Colon (tissue), 2 donors: ENCODE measurements at regions not wholly inside any gene's neighbourhood (a gene's known extent, or its start where the extent isn't known, plus 50 kb on each side); places are given as distances from the start of the nearest gene placed in this dataset.
"Not testable (repeated sequence)": the region's sequence is repeated elsewhere in the genome, so short reads cannot be mapped to it uniquely, and the experiment has no call there.

Source experiments
- FAIRE-seq: peaks from 2 replicates; lab custom pipeline; 2012; peaks lifted over from hg19 to GRCh38; lab: Jason Lieb, UNC
- donor health status: control.
- donor health status: control.

DNA sequence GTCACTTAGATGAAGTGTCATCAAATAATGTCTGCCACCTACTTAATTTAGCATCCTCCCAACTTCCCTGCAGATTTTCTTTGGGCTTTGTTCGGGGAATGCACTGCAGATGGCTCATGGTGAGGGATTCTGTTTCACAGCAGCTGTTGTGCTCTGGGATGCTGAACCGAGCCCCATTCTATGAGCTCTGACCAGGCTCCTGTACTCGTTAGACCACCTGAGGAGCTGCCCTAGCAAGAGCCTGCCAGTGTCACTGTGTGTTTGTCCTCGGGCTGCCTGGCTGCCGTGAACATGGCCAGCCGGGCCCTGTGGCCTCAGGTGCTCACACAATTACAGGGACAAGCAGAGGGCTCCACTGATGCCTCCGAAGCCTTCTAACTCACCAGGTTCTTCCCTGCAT lies 238.8 kb upstream of the ECI2 start:
- no peak for FAIRE-seq

DNA sequence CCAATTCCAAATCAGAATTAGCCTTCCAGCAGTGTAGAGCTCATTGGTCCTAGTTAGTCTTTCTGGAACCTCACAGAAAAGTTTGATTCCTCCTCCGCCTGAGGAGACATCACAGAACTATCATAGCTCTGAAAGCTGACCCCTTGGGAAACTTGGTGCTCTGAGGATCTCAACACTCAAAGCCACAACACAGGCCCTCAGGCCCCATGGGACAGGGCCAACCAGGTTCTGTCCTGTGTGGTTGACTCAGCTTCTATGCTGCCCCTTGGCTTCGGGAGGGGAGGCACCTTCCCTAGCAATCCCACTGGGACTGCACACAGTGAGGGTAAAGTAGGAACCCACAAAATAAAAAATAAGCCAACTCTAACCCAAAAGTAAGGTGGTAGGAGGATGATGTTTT lies 237.5 kb upstream of the ECI2 start:
- FAIRE-seq = no peak

DNA sequence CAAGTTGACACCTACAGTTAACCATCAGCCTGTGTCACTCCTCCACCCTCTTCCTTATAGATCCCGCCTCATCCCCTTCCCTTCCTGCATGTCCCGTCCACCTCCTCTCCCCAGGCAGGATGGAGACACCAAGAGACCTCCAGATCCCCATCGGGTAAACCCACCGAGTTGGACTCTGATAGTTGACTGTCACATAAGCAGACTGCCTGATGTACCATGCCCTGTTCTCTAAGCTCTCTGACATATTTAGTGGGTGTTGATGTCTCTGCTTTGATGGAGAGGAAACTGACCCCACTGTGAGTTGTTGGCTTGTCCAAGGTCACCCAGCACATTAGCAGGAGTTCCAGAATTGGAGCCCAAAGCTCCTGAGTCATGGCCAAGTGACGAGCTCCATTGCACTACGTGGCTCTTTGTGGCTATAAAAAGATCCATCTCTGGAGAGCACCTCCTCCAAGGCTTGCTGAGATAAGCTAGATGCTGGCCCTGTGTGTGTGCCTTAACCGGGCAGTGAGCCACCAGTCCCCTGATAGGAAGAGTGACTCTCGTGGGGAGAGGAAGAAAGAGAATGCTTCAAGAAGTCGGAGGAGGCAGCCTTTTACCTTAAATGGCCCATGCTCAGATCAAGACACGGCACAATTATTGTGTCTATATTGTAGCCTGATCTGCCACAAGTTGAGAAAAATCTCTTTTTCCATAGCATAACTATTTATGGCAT lies 236.0 kb upstream of the ECI2 start:
- no peak for FAIRE-seq

DNA sequence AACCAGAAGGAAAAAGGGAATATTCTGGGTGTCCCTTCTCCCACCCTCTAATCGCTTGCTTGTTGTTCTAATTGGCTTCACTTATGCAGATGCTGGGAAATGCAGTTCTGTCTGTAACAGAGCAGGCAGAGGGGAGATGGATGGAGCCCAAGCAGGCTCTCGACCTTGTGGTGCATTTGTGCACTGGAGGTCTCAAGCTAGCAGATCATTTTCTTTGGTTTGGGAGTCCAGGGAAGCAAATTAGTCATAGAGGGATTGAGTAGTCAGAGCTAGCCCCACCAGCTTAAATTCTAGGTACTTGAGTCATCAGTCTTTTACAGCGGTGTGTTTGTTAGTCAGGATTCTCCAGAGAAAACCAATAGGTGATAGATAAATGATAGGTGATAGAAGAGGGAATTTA lies 234.7 kb upstream of the ECI2 start:
- no peak for FAIRE-seq

DNA sequence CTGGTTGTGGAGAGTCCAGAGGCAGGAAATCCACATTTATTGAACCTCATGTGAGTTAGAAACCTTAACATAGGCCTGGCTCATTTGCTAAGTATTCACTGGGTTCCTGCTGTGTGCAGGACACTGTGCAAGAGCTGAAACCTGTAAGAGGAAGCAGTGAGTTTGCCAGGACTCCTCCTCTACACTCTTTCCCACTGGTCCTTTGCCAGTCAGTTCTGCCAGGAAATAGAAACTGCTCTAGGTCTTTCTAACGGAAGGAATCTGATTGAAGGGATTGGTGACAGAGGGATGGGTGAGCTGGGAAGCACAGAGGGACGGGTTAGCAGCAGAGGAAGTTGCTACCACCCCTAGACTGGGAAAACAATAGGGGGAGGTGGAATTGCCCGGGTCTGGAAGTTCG lies 234.2 kb upstream of the ECI2 start:
- FAIRE-seq = no peak

DNA sequence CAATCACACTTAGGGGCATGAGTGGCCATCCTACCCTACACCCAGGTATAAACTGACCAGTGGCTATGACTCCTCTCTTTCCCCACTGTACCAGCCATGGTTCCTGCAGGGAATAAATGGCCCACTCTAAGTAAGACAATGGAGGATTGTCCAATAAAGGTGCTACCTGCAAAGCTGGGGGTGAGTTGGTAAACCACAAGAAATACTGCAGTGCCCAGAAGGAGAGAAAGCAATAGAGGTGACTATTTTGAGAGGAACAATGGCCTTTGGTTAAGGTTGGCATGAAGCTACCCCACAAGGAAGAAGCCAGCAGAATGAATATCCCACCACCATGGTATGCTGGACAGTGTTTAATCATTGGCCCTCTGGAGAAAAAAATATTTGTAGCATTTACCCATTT lies 233.3 kb upstream of the ECI2 start:
- no peak for FAIRE-seq

DNA sequence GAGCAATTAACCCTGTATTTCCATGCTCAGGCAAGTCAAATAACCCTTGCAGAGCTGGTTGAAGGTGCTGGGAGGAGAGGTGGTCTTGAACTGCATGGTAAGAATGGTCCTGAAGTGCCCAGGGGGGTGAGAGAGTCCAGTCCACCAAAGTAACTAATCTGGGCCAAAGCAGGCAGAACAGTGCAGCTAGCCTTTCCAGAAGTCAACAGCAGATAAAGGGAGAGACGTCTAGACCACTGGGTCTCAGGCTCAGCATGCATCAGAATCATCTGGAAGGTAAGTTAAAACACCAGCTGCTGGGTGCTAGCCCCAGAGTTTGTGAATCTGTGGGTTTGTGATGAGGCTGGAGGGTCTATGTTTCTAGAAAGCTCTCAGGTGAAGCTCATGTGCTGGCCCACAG lies 232.3 kb upstream of the ECI2 start:
- FAIRE-seq = no peak

DNA sequence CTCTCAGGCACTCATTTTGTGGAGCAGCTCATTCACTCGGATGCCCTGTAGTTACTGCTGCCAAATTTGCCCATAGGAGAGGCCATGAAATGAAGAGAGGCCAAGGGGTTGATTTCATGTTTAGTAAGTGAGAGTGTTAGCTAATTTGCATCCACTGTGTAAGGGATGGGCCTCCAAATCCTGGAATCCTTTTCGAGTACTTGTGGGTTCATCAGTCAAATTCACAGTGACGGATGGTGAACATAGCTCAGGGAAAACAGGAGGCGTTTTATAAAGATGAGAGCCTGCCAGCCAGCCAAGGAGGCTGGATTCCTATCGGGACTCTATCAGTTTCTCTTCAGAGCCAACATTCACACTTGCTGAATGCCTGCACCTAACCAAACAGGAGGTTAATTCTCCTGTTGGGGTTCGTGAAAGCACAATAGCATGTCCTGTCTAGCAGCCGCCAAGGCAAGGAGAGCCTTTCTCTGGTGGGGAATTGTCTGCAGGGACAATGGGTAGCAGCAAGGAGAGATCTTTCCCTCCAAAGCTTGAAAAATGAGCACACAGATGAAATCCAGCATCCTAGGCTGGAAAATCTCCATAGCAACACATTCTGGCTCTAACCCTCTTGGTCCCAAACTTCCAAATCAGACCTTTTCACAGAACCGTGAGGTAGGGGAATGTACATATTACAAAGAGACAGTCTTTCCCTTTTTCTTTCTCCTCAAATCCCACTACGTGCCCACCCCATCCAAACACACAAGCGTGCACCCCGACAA lies 231.4 kb upstream of the ECI2 start:
- no peak for FAIRE-seq

DNA sequence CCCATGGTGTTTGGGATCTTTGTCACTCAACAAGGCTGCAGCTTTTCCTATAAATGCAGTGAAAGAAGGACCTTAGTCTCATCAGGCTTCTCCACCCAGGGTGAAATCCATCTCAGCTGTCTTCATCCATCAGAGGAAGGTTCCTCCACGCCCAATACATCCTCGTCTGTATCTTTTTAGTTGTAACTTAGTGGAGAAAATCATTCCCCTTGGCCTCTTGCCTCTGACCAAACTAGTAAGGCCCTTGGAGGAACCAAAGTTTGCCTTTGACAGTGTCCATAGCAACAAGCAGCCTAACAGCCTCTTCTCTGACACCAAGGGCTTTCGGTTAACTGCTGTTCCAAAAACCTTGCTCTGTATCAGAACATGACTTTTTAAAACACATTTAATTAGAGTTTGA lies 230.3 kb upstream of the ECI2 start:
- no peak for FAIRE-seq

DNA sequence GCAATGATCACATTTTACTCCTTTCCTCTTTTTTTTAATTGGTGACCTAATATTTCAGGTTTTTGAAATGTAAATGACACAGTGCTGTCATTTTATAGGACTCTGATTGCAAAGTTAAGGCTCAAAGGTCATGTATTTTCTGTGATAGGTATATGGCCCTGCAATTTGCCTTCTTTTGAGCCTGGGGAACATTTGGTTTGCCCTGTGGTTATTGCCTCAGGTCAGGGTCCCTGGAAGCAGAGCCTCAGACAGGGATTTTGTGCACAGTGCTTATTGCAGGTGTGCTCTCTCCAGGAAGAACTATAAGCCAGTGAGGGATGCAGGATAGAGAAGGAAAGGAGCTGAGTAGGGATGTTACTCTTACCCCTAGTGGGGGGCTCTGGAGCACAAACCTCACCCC lies 229.3 kb upstream of the ECI2 start:
- no peak for FAIRE-seq

DNA sequence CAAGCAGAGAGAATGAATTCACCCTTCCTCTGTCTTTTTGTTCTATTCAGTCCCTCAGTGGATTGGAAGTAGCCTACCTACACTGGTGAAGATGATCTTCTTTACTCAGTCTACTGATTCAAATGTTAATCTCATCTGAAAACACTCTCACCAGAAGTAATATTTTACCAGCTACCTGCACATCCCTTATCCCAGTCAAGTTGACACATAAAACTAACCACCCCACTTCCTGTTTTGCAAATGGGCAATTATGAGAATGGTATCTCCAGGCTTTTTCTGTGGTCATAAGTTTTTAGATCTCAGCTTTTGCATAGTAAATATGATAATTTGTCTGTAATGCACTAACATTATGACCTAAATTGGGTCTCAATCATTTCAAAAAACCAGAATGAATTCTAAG lies 228.8 kb upstream of the ECI2 start:
- FAIRE-seq = no peak

DNA sequence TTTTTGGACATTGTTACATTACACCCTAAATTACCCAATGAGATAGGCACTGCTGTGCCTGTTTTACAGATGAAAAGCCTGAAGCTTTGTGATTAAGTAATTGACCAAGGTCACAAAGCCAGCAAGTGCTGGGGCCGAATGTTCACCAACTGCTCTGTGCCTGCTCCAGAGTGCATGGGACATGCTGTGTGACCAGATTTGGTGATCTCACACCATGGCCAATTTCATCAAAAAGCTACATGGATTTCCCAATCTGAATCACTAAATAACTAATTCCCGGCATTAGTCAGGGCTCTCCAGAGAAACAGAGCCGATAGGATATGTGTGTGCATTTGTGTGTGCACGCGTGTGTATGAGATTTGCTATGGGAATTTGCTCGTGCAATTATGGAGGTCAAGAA lies 228.3 kb upstream of the ECI2 start:
- FAIRE-seq = no peak

DNA sequence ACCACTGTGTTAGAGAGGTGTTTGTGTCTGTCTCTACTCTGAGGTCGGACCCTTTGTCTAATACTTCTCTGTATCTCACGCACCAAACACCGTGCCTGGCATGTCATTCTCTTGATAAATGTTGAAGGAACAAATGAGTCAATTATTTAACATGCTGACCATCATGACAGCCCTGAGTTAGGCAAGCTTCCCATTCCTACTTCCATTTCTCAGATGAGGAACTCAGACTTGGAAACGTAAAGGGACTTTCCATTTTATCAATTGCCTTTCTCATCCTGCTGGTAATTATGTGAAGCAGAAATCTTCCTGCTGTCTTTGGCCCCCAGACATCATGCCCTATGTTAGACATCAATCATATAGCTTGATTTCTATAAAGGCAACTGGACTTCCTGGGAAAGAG lies 227.0 kb upstream of the ECI2 start:
- FAIRE-seq = no peak

DNA sequence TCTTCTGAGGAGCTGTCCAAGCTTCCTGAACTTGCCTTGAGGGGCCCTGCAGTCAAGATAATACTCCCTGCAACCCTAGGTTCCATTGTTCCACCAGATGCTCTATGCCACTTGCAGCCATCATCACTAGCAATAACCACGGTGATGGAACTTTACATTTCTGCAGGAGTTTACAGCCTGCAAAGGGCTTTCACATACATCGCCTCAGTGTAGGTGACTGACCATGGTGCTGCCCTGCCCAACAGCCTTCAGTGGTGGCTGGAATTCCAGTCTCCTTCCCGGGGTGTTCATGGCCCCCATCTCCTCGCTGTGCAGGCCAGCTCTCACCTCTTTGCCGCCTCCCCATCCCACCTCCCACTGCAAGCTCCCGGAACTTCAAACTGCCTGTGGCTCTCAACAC lies 225.5 kb upstream of the ECI2 start:
- FAIRE-seq = no peak

DNA sequence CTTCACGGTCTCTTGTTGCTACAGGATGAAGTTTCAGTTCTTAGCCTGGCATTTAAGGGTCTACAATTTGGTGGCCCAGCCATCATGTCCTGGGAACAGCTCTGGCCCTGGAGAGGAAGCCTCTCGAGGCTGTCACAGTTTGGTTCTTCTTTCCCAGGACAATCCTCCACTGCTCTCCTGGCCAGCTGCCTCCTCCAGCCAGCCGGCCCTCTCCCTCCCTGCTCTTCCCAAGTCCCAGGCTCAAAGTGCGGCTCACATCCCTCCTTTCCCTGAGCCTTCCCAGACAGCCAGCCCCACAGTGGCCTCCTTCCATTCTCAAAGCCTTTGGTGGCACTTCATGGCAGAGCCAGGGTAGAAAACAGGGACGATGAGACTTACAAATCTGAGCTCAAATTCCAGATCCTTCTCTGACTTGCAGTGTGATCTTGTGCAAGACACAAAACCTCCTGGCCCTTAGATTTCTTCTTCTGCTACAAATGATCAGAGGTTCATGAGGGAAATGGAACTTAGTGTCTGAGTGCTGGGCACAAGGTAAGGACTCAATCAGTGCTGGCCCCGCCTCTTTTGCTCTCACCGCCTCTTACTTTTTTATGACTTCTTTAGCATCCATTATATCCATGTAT lies 223.8 kb upstream of the ECI2 start:
- FAIRE-seq = no peak

DNA sequence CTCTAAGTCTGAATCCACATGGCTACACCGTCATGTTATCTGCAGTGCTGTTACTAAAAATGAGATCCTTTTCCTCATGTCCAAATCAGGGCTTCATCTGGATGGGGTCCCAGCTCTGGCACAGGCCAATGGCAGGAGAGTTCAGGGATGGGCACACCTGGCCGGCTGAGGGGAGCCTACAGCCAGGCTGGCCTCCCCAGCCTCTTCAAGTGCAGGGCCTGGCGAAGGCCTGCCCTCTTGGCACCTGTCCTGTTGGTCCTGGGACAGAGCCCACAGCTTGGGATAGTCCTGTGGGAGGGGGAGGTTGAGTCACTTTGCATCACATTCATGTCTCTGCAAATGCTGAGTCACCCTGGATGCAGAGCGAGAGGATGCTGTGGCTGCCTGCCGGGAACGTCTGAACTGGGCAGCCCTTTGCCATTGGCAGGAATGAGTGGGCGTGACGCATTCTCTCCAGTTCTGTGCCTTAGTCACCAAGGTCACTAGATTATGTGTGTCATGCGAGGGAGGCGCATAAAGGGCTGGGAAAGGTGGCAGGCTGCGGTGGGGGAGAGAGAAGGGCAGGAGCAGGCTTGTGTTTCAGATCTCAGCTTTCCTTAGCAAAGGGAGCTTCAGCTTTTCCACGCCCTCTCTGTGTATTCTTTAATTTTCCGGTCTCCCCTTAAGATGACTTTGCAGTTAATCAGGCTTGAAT lies 223.2 kb upstream of the ECI2 start:
- FAIRE-seq = no peak

DNA sequence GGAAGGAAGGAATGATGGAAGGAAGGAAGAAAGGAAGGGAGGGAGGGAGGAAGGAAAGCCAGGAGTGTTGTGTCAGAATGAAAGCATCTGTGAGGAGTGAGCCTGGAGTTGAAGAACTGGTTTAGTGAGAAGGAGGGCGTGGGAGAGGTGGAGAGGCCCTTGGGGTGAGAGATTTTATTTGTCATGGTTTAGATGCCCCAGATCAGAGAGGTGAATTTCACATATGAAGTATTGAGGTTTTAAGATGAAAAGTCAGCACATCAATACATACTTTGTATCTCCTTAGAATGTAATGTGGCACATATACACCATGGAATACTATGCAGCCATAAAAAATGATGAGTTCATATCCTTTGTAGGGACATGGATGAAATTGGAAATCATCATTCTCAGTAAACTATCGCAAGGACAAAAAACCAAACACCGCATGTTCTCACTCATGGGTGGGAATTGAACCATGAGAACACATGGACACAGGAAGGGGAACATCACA lies 222.3 kb upstream of the ECI2 start:
- FAIRE-seq = not testable (repeated sequence)

DNA sequence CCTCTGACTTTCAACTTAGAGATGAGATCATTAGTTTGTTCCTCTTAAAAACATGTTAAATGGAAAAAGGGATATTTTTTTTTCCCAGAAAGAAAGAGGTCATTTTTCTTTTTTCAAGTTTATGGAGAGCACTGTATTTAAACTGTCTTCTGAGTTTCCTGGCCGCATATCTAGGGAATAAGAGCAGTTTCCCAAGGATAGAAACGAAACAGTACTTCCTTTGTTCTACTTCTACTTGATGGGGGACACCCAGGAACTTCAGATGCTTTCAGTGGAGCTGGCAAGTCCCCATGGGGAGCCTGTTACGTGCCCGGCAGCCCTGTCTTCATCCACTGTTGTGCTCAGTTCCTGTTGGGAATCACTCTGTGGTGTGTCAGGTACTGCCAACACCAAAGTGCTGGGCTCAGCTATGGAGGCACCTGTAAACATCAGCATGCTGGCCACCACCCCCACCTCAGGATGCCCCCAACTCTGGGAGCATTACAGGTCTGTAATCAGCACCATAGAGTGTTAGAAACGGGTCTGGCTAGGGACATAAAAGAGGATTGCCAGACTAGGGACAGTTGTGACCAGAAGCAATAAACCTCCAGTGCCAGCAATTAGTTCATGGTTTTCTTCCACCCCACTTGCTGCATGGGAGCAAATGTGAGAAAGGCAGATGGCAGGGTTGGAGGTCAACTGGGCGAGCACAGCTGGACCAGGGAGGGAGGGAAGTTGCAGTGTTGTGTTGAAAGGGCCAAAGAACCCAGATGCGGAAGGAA lies 221.7 kb upstream of the ECI2 start:
- FAIRE-seq = no peak

DNA sequence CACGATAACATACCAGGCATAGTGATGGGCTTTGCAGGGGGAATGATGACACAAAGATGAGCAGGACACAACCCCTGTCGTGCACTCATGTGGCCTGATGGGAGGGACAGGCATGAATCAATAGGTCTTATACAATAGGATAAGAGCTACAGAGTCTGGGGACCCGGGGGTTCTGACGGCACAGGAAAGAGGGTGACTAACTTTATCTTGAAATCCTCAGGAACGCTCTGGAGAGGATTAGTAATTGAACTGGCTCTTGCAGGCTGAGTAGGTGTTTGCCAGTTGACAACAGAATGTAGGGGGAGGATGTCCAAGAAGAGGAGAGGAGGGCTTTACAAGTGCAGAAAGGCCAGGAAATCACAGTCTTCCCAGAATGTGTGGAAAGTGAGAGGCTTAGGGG lies 219.9 kb upstream of the ECI2 start:
- no peak for FAIRE-seq

DNA sequence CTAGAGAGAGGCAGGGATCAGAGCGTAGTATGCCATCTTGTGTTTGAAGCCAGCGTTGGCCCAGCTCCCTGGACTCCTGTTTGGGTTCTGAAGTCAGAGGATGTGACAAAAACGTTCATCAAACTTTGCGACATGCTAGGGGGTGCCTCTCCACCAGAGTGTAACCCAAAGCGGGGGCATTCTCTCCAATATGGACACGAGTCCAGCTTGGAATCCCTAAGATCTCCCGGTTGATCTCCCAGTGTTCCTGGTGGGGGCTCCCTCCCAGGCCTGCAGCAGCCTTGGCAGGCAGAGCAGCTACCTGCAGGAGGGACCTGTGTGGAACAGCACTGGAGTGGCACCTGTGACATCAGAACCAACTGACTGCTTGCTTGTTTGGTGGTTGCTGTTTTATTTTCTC lies 218.8 kb upstream of the ECI2 start:
- no peak for FAIRE-seq

DNA sequence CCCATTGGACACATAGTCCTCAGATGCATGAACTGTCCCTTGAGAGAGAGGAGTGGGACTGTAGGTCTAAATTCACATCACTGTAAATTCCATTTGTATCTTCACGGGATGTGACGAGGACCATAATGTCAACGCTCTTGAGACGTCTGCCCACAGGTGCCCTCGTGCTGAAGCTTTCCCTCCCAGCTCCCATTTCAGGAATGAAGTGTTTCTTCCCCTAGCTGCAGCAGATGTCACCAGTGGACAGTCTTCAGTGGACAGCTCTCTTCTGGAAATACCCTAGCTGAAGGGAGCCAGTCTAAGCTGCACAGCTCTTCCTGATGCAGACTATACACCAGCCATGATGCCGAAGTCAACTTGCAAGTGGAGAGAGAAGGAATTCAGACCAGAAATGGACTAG lies 217.4 kb upstream of the ECI2 start:
- FAIRE-seq = no peak

DNA sequence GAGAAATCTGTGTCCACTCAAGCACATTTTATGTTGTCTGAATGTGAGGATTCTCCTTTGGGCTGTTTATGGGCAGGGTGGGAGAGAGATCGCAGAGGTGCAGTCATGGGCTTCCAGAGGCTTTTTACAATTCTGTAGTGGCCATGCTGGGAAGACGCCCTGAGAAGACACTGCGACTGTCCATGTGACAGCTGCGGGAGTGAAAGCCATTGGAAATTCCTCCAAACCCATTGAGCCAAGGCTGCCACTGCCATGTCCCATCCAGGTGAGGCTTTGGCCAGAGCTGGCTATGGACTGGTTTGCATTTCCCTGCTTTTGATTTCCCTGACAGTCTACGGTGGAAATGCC lies 216.9 kb upstream of the ECI2 start:
- no peak for FAIRE-seq
